ENCODE measurements at regions not wholly inside any gene's neighbourhood (a gene's known extent, or its start where the extent isn't known, plus 50 kb on each side); places are given as distances from the start of the nearest gene placed in this dataset.
"Not testable (repeated sequence)": the region's sequence is repeated elsewhere in the genome, so short reads cannot be mapped to it uniquely, and the experiment has no call there.

DNA sequence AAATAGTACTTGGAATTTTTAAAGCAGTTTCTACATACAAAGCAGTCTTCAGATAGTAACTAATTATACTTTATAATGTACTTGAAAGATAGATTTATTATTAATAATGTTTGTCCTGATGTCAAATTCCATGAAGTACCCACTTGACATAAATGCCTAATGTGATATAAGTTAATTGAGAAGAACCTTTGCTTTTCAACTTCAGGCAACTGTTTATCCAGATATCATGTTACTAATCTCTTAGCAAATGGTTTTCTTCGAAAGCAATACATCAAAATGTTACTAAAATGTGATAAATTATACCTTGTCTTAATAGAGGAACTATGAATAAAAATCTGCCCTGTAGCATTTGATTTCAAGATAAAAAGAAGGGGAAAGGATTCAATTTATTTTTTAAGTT is 146.8 kb upstream of the FBXL17 start:
- DNase-seq = no peak

DNA sequence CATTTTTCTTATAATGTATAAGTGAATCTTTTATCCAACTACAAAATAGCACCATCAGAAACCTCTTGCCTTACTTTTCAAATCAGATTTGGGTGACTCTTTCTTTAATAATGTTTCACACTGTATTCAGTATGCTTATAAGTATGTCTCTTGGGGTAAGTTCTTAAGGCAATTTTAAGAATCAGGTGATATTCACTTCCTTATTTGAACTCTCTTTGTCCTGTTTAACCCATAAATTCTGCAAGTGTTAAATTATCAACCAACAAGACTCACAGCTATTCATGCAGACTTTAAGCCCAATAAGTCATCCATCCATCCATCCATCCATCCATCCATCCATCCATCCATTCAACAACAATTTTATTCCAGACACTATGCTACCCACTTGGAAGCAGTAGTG is 142.7 kb upstream of the FBXL17 start:
- no peak for DNase-seq

DNA sequence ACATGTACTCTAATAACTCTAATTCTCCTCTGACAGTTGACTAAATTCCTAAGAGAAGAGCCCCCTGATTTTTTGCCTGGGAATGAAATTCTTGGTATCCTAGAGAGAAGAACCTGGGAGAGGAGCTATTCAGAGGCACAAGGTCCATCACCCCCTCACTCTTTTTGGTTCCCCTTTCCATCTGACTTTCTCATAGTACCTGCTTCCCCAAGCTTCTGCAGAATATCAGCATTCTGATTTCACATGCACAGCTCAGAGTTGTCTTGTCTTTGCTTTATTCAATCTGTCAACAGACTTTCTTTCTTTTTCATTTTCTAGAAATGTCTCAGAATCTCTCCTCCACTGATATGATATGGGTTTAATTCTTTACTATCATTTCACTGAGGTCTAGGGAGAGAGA is 141.5 kb upstream of the FBXL17 start:
- no peak for DNase-seq

DNA sequence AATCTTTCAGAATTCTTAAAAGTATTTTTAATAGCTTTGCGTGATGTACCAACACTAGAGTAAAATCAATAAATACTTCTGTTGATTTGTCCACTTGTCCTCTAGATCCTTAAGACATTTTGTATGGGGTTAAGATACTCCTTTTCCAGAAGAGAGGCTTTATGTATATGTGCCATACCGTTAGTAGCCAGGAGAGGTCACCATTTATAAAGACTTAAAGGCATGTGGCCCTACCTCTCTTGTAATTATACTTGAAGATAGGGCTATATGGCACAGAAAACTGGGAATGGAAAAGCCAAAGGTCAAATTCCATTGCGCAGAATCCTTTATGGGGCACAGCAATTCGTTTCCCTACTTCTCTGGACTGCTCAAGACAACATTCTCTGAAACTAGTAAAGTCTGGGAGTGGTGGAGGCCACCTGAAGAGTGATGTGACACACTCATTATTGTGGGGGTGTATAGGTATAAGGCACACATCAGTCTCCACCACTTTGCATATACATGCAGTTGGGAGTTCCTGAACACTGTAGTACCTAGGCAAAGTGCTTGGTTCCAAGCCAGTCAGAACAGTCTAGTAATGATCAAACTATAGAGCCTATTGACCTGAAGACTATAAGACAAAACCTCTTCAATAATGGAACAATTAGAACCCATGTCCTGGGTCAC is 140.1 kb upstream of the FBXL17 start:
- DNase-seq = peak; percentile 64

DNA sequence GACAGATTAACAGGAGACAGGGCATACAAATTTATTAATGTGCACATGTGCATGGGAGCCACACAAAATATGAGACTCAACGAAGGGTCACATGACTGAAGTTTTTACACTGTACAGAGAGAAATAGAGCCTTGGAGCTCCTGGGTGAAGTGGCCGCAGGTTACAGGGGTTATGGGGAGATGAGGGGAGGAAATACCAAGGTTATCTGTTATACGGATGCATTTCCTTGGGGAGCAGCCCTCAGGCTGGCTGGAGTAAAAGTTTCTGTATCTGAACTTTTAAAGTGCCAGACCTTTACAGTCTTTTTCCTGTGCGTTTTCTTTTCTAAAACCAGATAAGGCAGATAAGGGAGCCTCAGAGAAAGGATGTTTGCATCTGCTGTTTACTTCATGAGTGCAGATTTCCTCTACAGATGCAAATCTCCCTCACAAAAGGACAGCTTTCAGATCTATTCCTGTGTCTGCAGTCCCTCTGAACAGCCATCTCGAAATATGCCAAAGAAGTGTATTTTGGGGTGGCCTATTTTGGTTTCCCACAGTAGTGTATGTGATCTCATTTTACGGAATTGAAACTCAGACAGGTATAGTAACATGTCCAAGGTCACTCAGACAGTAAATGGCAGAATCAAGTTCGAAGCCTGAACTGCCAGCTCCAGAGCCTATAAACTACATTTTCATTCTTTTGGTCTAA is 139.3 kb upstream of the FBXL17 start:
- no peak for DNase-seq

DNA sequence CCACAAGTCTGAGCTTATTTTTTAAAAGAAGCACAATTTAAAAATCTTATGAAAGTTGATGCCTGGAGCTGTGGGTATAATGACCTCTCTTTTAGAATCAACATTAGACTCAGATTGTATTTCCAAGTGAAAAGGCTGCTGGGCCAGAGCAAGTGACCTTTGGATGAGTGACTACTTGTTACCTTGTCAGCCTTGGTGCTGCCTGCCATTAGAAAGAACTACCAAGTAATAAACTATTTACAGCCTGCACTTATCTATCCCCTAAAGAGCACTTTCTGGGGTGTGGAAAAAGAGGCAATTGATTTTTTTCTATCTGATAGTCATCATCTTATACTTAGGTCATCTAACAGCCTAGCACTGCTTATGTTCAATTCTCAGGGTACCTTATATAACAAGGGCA is 134.9 kb upstream of the FBXL17 start:
- no peak for DNase-seq

DNA sequence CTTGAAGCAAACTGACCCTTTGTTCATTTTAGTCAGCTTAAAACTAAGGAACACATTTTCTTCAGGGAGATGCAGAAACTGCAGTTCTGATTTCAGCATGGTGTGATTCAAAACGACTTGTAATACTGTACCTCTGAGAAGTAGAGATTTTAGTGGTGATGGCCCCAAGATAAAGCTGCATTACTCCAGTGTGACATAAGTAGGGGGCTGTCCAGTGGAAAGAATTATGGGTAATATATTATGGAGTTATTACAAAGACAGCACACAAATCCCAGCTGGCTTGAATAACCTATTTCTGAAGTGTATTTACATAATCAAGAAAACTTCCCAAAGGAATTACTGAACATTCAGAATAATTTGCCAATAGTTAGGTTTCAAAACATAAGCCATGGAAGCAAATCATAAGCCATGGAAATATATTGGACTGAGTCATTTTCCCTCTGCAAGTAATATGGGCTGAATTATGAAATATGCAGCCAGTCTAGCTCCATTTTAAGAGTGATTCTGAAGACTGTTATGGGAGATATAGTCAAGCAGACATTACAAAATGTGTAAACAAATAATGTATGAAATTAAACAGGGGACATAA is 133.7 kb upstream of the FBXL17 start:
- DNase-seq = no peak

DNA sequence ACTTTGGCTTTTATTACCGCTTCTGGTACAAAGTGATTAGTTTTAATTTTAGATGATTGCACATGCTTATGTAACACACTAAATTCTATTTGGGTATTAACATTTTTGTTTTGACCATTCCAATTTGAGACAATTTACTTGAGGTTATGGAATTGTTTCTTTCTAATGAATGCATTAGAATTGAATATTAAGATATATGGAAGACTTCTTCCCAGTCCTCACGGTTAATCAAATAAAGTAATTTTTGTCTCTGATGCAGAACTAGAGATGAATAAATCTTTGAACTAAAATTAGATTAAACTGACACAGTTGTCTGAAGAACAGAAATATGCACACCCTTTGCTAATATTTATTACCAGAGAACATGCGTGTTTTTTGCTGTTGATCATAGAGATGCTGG is 127.1 kb upstream of the FBXL17 start:
- DNase-seq = no peak

DNA sequence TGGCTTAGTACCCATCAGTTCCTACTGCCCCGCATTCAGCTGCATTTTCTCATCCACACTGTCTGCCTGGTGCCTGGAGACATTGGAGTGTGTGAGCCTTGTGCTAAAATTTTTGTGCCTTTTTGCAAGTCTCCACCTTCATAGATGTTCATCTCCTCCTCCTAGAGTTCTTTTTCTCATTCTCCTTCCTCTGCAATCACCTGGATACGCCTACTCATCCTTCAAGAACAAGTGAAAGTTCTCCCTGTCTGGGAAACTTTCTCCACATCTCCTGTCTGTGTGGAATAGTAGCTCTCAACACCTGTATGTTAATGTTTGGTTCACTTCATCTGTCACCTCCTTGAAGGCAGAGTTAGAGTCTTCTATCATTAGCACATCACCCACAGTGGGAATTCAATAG is 125.7 kb upstream of the FBXL17 start:
- no peak for DNase-seq

DNA sequence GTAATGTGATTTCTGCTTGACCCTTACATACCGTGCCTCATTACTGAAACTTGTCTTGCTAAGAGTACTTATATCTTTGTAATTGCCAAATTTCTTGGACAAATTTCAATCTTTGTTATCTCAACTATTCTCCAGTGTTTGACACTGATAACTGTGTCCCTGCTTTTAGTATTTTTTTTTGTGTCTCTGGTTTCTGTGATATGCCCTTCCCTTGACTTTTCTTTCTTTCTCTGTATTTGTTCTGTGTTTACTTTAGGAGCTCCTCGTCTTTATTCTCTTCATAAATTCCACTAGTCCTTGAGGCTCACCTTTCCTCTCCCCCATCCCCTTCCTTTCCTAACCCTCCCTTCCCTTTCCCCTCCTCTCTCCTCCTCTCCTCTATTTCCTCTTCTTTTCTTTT is 123.7 kb upstream of the FBXL17 start:
- no peak for DNase-seq

DNA sequence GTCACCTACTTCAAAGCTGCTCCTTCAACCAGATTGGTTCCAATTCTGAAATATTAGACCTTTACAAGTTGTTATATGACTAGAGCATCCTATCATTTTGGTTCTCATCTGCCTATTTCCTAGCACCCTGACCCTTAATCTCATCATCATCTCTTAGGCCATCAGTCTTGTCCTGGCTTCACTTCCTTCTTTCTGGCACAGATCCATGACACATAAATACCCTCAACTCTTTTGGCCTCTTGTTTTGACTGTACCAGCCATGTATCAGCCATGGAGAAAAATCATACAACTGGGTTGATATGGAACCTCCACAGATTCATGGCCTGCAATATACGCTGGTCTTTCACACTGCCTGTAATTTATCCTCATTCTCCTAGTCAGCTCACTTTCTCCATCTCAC is 123.1 kb upstream of the FBXL17 start:
- no peak for DNase-seq

DNA sequence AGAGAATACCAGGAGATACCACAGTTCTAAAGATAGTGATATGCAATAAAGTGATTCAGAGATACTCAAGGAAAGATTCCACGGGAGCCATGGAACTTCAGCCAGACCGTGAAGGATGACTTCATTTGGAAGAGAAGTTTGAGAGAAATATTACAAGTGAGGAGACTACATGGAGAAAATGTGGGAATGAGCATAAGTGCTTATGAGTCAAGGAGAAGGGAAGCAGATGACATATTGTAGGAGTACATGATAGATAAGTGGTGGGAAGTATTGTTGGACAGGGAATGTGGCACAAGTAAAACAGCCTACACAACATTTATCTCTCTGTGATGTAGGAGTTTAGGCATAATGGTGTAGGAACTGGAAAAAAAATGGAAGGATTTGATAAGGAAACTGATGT is 122.1 kb upstream of the FBXL17 start:
- no peak for DNase-seq

DNA sequence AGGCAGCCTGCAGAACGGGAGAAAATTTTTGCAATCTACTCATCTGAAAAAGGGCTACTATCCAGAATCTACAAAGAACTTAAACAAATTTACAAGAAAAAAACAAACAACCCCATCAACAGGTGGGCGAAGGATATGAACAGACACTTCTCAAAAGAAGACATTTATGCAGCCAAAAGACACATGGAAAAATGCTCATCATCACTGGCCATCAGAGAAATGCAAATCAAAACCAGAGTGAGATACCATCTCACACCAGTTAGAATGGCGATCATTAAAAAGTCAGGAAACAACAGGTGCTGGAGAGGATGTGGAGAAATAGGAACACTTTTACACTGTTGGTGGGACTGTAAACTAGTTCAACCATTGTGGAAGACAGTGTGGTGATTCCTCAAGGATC is 113.7 kb upstream of the FBXL17 start:
- not testable (repeated sequence) for DNase-seq

DNA sequence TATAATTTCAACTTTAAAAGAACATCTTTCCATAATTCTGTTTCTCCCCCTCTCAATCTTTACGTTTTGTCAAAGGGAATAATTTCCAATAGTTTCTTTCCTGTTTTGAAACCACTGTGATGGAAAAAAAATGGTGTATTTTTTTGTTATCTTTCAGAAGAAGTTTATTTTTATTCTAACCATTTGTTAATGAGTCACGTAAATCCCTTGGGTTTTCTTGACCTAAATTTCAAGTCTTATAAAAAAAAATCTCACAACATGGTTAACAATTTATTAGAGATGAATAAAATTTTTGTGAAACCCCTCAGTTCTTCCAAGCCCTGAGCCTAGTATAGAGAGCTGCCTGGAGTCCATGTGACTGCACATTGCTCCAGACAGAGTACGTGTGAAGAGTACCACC is 106.1 kb upstream of the FBXL17 start:
- no peak for DNase-seq

DNA sequence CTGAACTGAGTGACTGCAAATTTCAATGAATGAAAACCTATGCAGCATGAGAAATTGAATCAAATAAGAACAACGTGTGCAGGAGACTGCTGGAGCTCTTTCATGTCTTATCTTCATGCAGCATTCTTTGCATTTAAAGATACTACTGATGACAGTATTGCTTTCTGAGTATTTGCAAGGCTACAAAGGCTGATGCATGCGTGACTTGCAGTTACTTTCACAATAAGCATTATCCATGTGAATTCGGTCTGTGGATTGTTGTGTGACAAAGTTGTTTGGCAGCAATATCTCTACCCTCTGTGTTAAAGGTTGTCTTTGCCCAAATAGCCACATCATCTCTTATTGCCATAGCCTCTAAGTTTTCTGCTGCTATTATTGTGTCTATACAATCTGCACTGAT is 102.1 kb upstream of the FBXL17 start:
- no peak for DNase-seq

DNA sequence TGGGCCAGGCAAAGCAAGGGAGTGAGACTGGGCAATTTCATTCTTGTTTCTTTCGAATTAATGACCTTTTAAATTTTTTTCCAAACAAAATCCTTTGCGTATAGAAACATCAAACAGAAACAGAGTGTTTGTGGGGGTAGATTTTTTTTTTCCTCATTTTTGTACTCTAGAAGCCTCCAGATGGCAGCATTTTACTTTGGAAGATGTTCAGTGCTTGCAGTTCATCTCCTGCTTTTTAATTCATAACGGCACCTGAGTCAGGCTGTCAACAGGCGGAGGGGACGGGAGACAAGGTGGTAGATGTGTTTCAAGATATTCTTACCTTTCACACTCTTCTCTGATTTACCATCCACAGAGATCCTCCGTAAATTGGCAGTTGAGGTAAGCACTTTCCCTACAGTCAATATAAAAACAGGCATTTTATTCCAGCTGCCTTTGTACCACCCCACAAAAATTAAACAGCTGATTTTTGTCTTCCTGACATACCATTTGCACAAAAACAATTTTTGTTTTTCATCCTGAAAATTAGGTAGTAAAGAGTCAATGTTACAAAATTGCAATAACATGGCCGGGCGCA is 99.5 kb upstream of the FBXL17 start:
- DNase-seq = peak; percentile 19

DNA sequence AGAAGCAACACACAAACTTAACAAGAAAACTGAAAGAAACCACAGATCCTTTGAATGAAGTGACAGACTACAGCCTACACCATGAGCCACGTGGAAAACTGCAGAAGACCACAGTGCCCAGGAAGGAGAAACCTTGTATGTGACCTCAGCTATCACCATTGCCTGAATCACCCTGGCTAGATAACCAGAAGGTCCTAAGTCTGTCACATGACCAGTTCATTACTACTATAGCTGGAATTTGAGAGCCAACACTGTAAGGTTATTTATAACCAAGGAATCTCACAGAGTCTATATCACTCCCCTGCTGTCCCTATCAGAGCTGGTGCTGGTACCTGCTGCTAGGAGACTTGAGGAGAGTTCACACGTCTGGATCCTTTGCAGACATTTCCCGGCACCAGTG is 90.3 kb upstream of the FBXL17 start:
- peak; percentile 6 for DNase-seq

DNA sequence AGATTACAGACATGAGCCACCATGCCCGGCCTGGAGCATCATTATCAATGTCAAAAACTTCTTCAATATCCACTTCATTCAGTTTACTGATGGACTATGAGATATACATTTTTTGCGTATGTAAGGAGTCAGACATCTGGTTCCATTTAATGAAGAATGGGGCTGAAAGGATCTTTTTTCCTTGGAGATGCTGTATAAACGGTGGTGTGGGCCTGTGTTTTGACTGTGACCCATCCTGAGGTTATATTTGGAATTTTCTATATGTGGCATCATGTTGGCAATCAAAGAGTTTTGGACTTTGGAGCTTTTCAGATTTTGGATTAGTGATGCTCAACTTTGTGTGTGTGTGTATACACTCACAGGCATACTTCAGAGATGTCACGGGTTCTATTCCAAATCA is 85.7 kb upstream of the FBXL17 start:
- DNase-seq = no peak

DNA sequence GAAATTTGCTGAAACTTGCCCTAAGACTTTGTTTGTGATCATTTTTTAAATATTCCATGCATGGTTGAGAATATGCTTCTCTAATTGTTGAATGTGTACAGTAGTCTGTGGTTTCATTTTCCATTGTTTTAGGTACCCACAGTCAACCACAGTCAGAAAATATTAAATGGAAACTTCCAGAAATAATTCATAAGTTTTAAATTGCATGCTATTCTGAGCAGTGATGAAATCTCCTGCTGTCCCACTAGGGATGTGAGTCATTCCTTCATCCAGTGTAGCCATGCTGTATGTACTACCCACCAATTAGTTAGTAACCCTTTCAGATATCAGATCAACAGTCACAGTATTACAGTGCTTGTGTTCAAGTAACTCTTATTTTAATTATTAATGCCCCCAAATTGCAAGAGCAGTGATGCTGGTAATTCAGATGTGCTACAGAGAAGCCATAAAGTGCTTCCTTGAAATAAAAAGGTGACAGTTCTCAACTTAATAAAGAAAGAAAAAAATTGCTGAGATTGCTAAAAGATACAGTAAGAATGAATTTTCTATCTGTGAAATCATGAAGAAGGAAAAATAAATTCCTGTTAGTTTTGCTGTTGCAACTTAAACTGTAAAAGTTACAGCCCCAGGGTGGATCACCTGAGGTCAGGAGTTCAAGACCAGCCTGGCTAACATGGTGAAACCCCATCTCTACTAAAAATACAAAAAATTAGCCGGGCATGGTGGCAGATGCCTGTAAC is 79.9 kb upstream of the FBXL17 start:
- peak; percentile 53 for DNase-seq

DNA sequence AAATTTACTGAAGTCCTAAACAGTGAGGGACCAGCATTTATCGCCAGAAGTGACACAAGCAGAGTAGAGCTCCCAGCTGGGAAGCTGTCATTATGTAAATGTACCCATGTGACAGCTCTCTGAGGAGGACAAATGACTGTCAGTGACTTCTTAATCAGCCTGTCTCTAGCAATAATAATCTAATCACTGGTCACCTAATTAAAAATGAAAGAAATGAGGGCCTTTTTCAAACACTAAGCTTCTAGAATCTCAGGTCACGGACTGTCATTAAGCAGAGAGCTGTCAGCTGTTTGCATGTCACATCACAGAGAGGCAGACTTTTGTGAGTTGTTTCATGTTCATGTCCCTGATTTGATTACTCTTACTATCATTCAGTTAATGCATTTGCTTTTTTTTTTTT is 77.9 kb upstream of the FBXL17 start:
- no peak for DNase-seq

DNA sequence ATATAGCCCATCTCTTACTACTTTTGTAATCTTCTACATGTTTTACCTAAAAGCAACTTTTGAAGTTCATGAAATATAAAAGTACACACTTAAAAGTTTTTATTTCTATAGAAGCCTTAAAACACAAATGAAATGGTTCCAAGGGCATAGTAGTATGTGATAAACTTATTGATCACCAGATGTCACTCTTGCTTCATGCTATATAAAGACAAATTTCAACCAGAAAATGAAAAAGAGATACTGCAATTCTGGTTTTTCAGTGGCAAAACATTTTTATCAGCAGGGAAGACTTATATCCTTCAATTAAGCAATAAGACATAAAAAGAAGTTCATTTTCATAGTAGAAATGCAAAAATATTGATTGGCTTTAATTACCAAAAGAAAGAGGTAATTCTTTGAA is 69.4 kb upstream of the FBXL17 start:
- no peak for DNase-seq

DNA sequence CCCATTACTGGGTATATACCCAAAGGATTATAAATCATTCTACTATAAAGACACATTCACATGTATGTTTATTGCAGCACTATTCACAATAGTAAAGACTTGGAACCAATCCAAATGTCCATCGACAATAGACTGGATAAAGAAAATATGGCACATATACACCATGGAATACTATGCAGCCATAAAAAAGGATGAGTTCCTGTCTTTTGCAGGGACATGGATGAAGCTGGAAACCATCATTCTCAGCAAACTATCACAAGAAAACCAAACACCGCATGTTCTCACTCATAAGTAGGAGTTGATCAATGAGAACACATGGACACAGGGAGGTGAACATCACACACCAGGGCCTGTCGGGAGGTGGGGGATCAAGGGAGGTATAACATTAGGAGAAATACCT is 62.2 kb upstream of the FBXL17 start:
- not testable (repeated sequence) for DNase-seq

DNA sequence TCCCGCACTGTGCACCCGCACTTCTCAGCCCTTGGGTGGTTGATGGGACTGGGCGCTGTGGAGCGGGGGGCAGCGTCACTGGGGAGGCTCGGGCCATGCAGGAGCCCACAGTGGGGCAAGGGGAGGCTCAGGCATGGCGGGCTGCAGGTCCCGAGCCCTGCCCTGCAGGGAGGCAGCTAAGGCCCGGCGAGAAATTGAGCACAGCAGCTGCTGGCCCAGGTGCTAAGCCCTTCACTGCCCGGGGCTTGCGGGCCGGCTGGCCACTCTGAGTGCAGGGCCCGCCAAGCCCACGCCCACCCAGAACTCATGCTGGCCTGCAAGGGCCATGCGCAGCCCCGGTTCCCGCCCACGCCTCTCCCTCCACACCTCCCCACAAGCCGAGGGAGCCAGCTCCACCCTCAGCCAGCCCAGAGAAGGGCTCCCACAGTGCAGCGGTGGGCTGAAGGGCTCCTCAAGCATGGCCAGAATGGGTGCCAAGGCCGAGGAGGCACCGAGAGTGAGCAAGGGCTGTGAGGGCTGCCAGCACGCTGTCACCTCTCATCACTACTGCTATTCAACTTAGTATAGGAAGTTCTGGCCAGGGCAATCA is 60.3 kb upstream of the FBXL17 start:
- DNase-seq = not testable (repeated sequence)
